HG03135 (cell line): ENCODE measurements at regions not wholly inside any gene's neighbourhood (a gene's known extent, or its start where the extent isn't known, plus 50 kb on each side); places are given as distances from the start of the nearest gene placed in this dataset.

Experiments used
- ATAC-seq: cut with Tn5 transposase; IDR thresholded peaks from one replicate; pipeline ENCODE4 v1.9.1; 2021; ENCODE audit warnings: mild to moderate bottlenecking, moderate library complexity; ENCODE audit not compliant: unreplicated experiment

DNA sequence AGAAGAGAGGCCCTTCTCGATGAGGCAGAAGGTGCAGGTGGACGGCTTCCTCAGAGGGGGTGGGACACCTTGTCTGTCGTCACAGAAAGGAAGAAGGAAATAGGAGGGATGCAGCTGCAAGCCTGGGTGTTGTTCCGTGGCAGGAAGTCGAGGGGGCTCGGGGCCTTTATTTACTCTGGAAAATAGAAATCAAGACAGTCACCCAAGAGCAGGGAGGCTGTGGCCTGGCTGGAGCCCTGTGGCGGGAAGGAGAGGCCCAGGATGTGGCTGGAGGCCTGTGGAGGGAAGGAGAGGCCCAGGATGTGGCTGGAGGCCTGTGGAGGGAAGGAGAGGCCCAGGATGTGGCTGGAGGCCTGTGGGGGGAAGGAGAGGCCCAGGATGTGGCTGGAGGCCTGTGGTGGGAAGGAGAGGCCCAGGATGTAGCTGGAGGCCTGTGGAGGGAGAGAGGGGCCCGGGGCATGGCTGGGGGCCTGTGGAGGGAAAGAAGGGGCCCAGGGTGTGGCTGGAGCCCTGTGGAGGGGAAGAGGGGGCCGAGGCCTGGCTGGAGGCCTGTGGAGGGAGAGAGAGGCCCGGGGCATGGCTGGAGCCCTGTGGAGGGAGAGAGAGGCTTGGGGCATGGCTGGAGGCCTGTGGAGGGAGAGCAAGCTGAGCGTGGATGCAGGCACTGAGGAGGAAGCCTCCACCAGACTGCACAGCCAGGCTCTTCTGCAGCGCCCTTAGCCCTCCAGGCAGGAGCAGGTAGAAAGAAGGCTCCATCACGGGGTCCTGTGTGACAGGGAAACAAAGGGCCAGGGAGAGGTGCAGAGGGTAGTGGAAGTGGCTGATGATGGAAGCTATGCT is 97.3 kb upstream of the SFMBT2 start:
- no peak for ATAC-seq

DNA sequence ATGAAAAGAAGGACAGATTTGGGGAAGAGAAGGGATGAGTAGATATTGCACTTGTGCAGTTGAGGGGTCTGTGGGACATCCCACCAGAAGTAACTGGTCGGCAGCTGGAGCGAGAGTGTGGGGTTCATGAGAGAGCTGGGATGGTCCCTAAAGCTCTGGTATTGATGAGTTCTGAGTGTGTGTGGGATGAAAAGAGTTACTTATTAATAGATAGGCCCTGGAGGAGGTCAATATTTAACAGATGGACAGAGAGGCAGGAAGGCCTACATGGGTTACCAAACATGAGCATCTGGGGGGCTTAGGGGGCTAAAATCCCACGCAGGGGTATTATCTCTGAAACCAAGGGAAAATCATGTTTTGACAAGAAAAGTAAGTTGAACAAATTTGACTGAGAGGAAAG is 95.7 kb upstream of the SFMBT2 start:
- no peak for ATAC-seq

DNA sequence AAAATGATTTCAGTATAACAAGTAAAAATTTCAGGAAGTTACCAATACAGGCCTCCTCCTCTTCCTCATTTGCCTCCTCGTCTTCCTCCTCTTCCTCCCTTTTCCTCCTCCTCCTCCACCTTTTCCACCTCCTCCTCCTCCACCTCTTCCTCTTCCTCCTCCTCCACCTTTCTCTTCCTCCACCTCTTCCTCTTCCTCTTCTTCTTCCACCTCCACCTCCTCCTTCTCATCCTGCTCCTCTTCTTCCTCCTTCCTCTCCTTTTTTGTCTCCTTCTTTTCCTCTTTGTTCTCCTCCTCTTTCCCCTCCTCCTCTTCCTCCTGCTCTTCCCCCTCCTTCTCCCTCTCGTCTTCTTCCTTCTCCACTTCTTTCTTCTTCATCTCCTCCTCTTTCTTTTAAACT is 94.4 kb upstream of the SFMBT2 start:
- no peak for ATAC-seq

DNA sequence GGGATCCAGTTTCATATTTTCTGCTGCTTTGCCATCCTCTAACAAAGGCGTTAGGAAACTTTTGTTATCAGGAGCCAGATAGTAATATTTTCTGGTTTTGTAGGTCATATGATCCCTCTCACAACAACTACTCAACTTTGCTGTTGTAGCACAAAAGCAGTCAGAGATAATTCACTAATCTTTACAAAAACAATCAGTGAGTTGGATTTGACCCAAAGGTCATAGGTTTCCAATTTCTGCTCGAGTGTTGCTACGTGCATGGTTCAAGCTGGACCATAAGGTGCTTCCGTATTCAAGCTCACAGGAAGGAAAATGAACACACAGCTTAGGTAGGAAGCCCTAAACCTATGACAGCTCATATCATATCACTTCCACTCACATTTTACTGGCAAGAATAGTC is 92.4 kb upstream of the SFMBT2 start:
- ATAC-seq, result no peak

DNA sequence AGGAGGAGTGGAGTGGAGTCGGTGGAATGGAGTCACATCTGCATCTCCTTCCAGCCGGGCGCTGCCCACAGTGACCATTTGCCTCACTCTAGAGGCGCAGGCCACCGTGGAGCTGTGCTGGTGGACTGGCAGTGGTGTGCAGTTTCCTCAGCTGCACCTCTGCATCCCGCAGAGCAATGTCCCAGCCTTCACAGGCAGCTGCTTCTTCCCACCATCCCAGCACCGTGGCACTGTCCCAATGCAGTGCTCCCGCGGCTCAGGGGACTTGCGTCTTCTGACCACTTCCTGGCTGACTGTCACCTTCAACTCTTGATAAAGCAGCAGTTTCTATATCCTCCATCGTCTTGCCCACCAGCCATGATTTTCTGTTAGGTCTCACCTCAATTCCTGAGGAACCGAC is 90.3 kb upstream of the SFMBT2 start:
- no peak for ATAC-seq

DNA sequence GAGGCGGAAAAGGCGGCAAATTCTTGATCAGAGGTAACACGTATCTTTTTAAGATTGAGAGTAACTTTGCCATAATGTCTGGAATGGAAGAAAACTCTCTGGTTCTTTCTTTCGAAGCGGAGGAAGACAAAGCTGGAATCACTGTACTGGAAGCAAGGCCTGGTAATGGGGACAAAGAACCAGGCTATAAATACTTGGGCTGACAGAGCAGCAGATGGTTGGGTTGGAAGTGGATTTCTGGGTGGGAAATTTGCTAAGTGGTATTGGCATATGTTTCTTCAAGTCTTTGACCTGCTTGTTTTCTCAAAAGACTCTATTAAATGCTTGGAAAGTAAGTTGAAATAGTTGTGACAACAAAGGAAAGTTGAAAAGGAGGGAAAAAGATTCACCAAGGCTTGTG is 87.3 kb upstream of the SFMBT2 start:
- ATAC-seq, result no peak

DNA sequence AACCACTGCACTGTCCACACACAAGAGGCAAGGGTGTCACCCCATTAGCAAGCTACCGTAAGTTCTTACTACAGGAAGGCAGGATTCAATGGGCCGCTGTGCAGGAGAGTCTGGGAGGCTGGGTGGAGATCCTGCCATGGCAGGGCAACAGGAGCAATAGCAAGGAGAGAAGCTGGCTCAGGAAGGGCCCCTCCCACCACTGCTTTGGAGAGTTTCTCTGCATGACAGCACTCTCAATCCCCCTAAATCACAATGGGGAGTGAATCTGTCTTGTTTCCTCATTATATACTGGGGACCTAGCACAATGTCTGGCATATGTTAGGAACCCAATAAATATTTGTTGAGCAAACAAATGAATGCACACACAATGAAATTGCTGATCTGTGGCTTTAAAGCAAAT is 83.2 kb upstream of the SFMBT2 start:
- no peak for ATAC-seq

DNA sequence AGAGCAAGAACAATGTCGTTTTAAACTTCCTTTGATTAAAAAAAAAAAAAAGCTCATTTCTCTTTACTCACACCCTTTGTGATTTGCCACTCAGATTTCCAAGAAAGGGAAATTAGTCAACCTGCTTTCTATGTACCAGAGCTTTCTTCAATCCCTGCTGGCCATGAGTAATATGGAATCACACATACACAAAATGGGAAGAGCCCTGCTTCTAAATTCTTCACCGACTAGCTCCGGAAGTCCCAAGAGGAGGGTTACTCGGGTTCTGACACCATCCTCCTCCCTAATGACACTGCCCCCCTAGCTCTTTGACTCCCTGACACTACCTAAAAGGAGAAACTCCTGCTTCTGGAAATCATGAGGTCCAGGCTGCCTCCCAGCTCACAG is 81.8 kb upstream of the SFMBT2 start:
- ATAC-seq, result no peak

DNA sequence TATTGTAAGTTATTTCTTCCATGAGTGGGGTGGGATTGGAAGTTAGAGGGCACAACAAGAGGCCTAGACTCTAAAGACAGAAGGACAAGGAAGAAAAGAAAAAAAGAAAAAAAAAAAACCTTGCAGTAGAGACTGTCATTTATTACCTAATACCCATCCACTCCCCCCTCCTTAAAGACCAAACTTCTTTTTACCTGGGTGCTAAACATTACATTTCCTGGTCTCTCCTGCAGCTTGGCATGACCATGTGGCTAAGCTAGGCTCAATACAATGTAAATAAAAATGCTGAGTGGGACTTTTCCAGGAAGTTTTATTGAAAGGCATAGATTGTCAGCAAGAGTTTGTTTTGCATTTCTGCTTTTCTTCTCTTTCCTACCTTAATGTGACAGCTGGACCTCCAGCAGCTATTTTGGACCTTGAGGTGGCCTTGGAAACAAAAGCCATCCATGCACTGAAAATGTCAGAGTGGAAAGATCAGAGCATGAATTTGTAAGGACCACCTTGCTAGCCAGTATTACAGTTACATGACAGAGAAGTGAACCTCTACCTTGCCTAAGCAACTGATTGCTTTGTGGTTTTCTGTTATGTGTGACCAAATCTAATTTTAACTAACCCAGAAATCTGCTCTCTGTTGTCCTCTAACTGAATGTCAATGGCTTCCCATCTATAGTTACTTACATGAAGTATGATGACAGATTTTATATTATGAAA is 81.3 kb upstream of the SFMBT2 start:
- peak; percentile 74 for ATAC-seq

DNA sequence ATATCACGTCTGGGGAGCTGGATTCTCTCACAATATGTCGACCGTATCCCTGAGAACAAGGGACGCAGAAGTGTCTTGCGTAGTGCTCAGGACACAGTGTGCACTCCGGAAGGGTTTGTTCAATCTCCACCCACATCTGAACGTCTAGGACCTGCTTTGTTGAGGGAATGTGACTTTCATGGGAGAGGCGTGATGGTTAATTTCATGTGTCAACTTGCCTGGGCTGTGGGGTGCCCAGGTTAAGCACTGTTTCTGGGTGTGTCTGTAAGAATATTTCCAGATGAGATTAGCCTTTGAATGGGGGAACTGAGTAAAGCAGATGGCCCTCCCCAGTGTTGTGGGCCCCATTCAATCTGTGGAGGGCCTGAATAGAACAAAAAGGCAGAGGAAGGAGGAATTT is 80.4 kb upstream of the SFMBT2 start:
- ATAC-seq, result no peak

DNA sequence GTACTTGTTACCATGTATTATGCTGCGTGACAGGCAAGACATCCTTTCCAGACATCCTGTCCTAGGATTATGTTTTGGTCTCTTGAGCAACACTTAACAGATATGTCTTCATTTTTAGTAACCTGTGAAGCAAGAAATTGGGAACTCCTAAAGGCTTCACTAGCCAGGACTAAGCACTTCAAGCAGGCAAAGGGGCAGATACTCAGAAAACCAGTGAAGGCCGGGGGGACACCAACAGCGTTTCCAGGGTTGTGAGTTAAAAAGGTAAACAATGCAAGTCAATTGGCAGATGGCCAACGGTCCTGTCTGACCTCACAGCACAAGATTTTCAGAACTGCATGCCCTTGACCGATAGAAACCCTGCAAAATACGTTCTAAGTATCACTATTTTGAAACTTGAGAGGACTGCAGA is 77.6 kb upstream of the SFMBT2 start:
- ATAC-seq, result no peak

DNA sequence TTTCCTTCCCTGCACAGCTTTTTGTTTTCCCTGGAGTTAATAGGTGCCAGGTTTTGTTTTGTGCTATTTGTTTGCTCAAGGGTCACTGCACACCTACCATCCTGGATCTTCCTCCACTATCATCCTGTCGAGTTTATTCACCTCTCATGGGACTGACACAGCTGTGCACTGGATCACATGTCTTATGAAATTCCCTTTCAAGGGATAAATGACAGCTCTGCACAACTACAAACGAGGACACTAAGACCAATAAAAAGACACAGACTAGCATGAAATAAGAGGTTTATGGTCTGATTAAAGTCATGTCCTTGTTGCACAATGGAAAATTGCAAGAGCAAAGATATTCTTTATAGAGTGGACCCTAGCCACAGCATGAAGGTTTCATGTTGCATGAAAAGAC is 76.7 kb upstream of the SFMBT2 start:
- ATAC-seq, result no peak

DNA sequence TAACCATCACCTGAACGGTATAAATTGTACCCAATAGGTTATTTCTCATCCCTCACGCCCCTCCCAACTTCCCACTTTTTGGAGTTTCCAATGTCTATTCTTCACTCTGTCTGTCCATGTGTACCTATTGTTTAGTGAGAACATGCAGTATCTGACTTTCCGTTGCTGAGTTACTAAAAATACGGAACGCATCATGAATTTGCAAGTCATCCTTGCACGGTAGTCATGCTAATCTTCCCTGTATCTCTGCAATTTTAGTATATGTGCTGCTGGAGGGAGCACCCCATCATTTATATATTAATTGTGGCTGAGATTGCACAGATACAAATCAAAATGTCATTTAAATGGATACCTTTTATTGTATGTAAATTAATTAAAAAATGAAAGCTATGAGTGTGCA is 75.7 kb upstream of the SFMBT2 start:
- ATAC-seq, result no peak

DNA sequence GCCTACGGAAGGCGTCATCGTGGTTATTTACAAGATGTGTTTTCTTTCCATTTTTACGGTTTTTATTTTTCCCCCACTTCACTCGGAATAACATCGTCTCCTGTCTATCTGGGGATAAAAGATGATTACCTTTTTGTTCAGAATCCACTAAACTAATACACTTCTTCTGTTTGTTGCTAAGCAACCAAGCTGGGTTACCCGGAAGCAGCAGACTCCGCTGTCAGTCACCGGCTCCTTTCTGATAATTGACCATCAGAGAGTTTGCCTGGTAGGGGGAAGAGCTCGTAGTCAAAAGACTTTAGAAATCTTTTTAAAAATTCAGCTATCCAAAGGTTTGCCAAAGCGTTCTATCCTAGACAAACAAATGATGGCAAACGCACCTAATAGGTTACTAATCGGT is 75.0 kb upstream of the SFMBT2 start:
- no peak for ATAC-seq

DNA sequence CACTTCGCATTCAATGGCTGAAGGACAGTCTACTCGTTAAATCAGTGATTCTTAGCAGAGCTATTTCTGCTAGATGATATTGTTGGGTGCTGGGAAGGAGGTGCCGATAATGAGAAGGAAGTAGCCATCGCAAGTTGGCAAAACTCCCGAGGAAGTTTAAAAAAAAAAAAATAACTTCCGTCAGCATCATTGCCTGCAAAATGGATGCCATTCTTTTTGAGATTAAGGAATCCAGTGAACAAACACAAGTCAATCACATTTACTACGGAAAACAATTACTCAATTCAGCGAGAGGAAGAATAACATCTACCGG is 74.4 kb upstream of the SFMBT2 start:
- no peak for ATAC-seq

DNA sequence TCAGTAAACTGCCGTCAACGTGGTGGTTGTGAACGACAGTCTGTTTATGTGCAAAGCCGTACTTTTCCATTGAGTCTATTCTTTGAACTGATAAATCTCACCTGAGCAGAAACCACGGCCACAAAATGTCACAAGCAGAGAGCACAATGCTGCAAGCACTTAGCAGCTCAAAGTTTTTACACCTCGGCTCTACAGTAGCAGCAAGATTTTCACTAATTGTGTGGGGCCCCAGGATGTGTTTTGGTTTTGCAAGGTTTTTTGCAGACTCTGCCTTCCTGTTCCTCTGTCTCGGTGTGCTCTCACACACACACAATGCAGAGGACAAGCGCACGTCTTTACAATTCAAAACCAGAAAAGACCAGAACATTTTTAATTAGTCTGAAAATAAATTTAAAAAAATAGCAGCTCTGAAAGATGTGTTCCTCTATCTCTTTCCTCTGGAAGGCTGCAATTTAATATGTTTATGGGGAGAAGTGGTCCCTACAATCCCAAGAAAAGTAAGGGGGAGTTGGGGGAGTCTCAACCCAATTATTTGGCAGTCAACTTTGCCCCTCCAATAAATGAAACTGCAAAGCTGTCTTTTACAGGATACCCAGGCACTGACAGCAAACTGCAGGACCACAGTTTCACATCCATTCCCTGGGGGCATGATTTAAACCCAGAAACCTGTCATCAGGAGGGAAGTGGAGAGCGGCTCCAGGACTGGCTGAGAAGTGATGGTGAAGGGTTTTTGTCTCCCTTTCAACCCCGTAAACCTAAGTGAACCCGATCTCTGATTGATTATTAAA is 73.8 kb upstream of the SFMBT2 start:
- ATAC-seq, result peak; percentile 54

DNA sequence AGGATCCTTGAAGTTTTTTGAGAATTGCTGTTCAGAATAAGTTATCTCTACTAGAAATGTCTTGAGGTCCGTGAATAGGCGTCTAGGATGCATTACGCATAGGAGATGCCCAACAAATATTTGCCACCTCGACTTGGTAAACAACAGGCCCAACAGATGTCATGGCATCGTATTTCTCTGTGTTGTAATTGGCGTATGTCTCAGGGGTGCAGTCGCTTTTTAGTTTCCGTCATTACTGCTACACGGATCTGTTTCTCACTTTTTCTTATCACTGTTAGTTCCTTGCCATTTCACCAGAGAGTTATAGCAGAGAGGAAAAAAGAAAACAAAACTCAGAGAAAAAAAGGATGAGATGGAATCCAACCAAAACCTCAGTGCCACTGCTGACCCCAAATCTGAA is 73.0 kb upstream of the SFMBT2 start:
- no peak for ATAC-seq

DNA sequence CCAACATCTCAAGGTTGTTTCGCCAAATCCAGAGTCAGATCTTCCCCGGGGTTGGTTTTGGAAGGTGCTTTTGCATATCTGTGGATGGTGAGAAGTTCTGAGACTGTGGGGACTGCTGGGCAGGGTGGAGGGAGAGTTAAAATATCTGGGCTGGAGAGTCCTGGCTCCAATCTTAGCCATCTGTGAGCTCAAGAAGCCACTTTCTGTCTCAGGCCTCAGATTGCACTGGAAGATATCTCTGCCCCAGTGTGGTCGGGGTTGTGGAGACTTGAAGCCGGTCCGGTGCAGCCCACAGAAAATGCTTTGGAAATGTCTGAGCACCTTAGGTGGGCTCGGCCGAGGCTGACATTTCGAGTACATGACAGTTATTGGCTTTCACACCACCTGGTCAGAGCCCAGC is 72.2 kb upstream of the SFMBT2 start:
- no peak for ATAC-seq

DNA sequence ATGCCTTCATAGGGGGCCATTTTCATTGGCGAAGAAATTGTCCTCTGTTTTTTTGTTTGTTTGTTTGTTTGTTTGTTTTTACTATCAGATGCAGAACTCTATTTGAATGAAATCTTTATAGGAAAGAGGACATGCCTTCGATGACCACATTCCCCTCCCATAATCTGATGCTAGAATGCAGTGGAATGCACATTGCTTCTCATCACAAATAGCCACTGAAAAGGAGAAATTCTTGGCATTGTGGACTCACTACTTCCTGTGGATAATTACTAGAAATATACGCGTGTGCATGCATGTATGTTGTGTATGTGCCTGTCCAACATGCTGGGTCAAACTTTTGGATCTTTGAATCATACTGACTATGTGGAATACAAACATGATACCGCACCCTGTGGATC is 70.5 kb upstream of the SFMBT2 start:
- no peak for ATAC-seq

DNA sequence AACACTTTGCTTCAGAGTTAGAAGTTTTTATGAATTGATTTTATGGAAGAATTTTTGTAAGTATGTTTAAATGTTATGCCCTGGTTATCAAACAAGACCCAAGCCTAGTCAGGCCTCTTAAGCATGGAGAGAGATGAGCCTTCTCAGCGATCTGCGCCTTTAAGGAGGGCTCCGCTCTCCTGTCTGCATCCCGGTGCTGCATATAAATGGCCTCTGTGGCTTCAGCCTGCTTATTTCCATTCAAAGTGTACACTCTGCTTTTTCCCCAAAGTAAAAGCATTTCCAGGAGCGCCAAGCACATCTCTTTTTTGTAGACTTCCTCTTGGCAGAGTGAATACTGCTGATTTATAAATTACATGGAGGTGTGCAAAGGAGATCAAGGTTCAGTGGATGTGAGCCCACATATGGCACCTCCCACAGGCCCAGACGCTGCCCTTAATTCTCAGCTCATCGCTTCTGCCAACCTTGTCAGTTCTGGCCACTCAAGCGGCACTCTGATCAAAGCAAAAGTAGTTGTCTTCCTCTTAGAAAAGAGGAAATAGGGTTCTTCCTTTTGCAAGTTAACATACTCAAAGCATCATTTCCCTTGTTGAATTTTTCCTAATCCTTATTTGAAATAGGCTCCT is 70.0 kb upstream of the SFMBT2 start:
- peak; percentile 40 for ATAC-seq

DNA sequence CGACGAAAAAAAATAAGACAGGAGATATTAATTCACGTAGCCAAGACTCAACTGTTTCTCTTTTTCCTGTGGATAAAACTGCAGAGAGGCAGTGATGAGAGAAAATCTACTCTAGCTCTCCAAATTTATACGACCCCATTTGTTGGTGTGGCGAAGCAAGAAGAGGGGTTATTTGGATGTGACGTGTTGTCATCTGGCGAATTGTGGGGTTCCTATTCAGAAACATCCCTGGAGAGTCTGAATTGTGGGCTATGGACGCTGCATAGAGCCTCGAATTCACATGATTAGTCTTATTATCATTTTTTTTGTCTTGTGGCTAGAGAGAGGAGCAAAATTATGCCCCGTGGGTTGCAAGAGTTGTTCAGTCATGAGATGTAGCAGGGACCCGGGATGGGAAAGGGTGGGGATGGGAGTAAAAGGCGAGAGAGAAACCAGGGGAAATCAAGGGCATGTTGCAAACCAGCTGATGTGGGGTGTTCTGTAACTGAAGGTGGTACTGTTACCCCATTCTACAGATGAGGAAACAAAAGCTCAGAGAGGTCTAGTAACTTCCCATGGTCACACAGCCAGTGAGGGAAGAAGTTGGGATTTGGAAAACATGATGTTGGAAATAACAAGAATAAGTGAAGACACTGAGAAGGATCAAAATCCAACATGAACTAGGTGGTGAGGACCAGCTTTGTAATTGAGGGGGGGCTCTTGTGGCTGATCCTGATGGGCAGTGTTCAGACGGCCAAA is 69.2 kb upstream of the SFMBT2 start:
- ATAC-seq, result no peak
